ENCODE measurements at regions not wholly inside any gene's neighbourhood (a gene's known extent, or its start where the extent isn't known, plus 50 kb on each side); places are given as distances from the start of the nearest gene placed in this dataset.

DNA sequence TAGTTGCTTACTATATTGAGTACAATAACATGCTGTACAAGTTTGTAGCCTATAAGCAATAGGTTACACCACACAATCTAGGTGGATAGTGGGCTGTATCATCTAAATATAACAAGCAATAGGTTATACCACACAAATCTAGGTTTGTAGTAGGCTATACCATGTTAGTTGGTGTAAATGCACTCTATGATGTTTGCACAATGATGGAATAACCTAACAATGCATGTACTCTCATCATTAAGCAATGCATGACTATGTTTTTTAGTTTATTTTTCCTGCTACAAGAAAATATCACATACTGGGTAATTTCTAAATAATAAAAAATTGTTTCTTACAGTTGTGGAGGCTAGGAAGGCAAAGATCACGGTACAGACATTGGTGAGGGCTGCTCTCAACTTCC, 262.5 kb downstream of the SLITRK6 start:
- TF ChIP-seq, protein P1, sequence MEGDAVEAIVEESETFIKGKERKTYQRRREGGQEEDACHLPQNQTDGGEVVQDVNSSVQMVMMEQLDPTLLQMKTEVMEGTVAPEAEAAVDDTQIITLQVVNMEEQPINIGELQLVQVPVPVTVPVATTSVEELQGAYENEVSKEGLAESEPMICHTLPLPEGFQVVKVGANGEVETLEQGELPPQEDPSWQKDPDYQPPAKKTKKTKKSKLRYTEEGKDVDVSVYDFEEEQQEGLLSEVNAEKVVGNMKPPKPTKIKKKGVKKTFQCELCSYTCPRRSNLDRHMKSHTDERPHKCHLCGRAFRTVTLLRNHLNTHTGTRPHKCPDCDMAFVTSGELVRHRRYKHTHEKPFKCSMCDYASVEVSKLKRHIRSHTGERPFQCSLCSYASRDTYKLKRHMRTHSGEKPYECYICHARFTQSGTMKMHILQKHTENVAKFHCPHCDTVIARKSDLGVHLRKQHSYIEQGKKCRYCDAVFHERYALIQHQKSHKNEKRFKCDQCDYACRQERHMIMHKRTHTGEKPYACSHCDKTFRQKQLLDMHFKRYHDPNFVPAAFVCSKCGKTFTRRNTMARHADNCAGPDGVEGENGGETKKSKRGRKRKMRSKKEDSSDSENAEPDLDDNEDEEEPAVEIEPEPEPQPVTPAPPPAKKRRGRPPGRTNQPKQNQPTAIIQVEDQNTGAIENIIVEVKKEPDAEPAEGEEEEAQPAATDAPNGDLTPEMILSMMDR (IDR thresholded peaks at IDR 0.05): no peak
- TF ChIP-seq EZH2 (IDR thresholded peaks at IDR 0.05): no peak
- TF ChIP-seq EZH2phosphoT487 (IDR thresholded peaks at IDR 0.05): no peak
